CD4-positive, alpha-beta T cell treated with Interleukin-6 at 100 ng/mL for 8 hours (primary cell): ENCODE measurements at regions not wholly inside any gene's neighbourhood (a gene's known extent, or its start where the extent isn't known, plus 50 kb on each side); places are given as distances from the start of the nearest gene placed in this dataset.

ENCODE experiments used
- DNase-seq: peaks from one replicate; pipeline ENCODE4 v3.0.0-alpha.2; 2020; ENCODE audit warnings: mixed read lengths, low spot score

- DNase-seq: no peak
Measured at GRCh38 chr3:81967393-81967792, 205.9 kb upstream of the GBE1 start.

DNA sequence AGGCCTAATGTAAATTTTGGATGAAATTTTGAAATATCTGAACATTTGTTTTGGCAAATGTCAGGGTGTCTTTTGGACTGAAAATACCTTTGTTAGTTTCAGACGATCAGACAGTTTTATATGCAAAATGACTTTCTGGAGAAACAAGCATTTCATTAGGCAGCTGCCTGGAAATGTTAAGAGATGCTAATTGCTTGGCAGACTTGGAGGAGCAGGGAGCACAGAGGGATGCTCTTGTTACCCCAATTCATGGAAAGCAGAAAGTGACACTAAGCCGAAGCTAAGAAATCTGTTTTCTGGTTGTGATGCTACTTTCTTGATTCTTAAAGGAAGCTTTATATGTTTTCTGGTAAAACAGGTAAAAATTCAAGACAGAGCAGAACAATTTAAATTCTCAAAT, 204.3 kb upstream of the GBE1 start:
- DNase-seq: no peak

GRCh38 chr3:81962396-81962795, 201.0 kb upstream of the GBE1 start:
- DNase-seq: no peak

GRCh38 chr3:81958972-81959640, 197.7 kb upstream of the GBE1 start:
- DNase-seq: no peak

DNA sequence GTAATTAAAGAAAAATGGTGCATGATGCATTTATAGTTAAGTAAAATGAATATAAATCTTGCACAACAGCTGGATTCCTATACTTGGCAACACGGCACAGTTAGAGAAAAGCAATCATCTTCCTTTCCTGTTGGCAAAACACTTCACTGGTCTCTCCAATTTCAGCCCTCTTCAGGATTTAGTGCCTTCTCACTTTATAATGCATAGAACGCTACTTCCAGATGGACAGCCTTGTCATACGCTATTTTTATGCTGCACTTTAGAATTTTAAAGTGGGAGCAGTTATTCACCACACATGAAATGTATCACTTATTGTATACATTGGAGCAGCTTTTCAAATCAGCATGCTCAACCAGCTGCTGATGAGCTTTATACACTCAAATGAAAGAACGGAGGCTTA, 194.4 kb upstream of the GBE1 start:
- no peak for DNase-seq

DNA sequence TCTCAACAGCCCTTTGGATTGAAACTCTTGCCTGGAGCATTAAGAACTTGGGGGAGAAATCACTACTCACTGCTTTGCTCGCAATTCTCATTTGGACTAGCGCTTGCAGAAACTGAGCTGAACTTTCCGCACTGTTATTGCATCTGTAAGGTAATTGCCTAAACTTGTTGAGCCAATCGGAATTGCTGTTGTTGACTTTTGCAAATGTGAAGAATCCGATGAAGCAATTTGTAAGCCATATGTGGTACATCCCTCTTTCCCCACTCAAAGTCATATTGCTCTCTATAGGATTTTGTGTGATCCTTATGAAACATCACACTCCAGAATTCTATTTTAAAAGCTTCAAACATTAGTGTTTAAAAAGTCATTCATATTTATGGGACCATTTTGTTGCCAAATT, 191.7 kb upstream of the GBE1 start:
- no peak for DNase-seq

DNA sequence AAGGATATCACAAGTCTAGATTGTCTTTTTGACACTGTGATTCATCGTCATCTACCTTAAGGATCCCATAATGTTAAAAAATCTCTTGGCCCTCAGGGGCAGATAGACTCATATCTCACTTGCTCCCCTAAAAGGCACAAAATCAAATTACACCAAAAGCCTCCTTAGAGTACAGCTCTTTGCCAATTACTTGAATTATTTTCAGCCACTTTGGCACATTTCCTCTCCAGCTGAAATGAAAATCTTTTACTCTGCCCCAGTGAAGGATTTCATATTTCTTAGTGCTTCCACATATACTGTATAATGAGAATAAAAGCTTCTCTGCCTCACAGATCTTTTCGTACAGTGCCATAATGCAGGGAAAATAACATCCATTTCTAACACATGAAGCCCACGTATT, 190.7 kb upstream of the GBE1 start:
- no peak for DNase-seq

- no peak for DNase-seq
Measured at GRCh38 chr3:81951636-81952035, 190.2 kb upstream of the GBE1 start.

- no peak for DNase-seq
Measured at GRCh38 chr3:81951106-81951505, 189.7 kb upstream of the GBE1 start.

GRCh38 chr3:81947359-81947758, 185.9 kb upstream of the GBE1 start:
- no peak for DNase-seq

GRCh38 chr3:81938681-81939080, 177.2 kb upstream of the GBE1 start:
- no peak for DNase-seq

- DNase-seq: no peak
Measured at GRCh38 chr3:81936817-81937216, 175.4 kb upstream of the GBE1 start.

GRCh38 chr3:81932681-81933080, 171.2 kb upstream of the GBE1 start:
- no peak for DNase-seq

DNA sequence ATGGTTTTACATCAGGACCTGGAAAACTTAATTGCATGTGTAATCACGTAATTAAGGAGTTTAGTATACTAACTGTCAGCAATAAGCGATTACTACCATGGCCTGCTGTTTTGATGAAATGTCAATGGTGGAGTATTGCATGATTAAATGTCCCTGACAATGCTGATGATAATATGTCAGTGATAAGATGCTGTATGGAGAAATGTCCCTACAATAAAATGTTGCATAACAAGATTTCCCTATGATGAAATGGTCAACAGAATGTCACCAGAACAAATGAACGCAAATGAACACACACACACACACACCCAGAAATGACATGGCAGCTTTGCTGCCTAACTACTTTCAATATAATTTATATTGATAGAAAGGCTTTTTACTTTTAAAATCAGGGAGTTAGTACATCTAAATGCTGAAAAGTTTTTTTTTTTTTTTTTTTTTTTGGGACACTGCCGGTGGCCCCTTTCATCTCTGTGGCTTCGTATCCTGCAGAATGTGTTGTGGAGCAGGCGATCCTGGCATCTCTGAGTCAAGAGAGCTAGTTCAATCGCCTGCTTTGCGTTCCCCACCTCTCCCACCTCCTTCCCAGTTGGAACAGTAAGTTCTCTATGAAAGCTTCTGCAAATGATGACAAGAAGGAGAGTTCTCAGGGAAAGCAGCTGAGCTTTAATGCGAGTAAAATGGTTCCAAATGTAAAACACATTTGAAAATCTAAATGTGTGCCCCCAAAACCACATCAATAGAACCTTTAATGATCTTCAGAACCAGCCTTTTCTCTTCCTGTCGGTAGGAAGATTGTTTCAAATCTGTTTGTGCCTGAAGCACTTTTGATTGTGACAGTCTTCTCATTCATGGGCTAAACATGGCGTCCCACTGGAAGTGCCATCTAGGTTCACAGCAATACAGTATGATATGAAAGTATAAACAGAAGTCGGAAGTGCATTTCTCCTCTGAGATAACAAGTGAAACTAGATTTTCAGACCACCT, 170.1 kb upstream of the GBE1 start:
- DNase-seq: no peak

DNA sequence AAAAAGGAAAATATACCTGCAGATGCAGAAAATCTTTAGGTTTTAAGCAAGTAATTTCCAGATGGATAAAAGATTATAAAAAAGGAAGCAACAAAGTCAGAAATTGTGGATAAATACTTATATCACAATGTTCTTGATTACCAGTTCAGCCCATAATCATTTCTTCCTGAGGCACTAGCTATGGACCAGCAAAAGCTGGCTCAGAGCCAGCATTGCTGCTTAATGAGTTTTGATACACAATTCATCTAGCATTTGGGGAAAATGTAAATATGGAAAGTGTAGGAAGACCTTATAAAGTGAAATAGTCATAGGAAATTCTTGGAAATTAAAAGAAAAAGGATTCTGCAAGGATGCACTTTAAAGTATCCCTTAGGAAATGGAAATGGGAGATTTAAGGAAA, 168.3 kb upstream of the GBE1 start:
- no peak for DNase-seq

GRCh38 chr3:81927811-81928210, 166.4 kb upstream of the GBE1 start:
- no peak for DNase-seq

DNA sequence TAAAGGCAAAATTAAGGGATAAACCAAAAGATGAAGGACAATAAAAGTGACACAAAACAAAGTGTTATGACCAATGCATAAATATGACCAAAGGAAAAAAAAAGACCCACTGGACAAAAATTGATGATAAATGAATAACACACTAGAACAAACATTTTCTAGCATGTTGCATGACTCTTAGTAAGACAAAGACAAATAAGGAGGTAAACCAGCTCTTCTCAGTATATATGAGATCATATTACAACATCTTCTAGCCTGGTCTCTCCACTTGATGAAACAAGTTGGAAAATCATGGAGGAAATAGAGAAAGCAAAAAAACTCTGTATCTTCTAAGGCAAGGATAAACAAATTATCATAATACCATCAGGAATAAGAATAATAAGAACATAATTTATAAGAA, 163.9 kb upstream of the GBE1 start:
- DNase-seq: no peak

DNA sequence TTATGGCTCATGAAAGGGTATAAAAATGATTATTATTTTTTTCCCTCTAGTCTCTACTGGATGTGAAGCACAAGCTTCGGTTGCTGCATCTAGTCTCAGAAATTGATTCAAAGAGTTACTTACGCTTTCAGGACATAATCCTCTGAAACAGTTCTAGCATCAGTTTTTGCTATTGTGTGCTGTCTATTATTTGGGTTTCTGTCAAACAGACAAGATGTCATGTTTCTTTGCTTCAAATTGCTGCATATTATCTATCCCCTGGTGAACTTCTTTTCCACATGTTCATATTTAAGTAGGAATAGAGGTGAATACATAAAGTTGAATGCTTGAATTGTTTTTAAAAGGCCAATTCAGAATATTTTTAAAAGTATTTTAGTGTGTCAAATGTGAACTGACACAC, 161.6 kb upstream of the GBE1 start:
- DNase-seq: no peak

DNA sequence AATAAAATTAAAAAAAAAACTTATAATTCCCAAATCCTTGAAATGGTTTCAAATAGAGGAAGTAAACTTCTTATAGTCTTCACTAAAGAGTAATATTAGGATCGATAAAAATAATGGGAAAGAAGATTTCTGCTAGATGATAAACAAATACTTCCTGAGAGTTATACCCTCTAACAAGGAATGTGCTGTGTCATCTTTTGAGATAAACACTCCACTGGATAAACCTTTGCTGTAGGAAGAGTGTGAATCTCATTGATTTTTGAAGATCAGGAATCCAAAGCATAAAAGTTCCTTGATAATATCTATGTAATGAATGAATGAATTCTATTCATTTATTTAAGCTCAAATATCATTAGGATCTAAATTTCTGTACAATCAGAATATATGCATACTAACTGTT, 161.0 kb upstream of the GBE1 start:
- no peak for DNase-seq

- DNase-seq: no peak
Measured at GRCh38 chr3:81920816-81921215, 159.4 kb upstream of the GBE1 start.

DNA sequence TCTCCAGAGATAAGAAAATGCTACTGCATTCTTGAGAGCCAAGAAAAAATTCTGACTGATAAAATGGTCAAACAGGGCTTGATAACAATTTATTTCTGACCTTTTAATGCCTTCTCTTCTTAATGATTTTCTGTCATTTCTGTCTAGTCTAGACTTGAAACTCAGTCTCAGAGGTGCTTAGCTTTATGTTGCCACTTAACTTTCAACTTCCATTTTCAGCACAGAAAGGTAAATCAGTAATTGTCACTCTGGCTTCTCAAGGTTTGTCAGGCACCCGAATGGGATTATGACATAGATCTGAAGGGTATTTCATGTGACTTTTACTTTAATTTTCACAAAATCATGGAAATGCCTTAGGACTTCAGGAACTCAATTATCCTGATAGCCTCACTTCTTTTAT, 155.4 kb upstream of the GBE1 start:
- DNase-seq: no peak

DNA sequence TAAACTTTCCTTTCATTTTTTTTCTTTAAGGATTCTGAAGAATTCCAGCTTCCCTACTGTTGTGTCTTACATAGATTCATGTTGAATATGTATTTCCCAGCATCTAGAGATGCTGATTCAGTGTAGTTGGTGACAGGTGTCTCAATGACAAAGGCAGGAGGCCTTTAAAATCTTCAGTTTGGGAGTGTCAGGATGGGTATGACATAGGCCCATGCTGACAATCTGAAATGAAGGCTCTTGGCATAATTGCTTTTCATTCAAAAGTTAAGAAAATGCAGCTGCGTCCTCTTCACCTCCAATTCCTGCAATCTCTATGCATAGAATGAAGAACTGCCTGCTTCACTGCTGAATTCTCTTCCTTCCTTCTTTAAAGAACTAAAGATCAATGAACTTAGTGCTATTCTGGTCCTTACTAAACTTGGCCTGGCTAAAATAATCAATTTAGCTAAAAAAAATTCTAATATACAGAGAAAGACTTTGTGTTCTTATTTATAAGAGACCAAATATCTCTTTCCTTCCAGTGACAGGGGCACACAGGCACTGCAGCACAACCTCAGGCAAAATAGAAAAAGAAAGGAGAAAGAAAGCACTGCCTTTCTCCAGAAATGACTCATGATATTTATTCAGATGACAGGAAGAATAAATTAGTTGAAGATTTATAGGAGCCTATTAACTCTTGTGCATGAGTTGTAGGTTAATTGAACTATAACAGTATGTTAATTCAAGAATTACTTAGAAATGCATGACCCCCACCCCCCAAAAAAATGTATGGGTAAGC, 152.6 kb upstream of the GBE1 start:
- no peak for DNase-seq

DNA sequence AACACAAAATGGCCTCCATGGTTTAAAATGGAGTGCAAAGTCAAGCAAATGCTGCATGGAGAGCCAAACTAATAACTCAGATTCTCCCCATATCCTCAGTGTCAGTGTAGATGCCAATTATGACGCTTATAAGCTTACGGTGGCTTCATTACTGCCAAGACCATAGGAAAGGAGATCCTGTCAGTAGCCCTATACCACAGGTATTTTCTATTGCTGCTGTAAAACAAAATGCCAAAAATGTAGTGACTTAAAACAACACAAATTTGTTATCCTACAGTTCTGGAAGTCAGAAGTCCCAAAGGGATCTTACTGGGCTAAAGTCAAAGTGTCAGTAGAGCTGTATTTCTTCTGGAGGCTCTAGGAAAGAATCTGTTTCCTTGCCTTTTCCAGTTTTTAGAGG, 149.8 kb upstream of the GBE1 start:
- no peak for DNase-seq
